ENCODE measurements at regions not wholly inside any gene's neighbourhood (a gene's known extent, or its start where the extent isn't known, plus 50 kb on each side); places are given as distances from the start of the nearest gene placed in this dataset.

DNA sequence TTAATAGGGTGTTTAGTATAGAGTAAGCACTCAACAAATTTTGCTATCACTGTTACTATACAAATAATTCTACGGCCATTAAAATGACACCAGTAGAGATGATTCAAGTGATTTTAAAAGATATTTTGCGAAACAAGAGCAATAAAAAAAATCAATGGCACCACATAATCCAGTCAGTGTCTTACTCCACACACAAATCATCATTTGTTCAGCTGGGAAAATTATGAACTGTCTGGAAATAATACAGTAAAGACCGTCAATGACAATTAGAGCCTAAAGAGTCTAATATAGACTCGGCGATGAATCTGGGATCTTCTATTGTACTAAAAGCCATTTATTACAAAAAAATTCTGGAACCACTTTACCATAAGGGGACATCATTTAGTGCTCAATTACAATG, 270.5 kb downstream of the ARRDC4 start:
- H3K27ac ChIP-seq = no peak overlapping the region
- H2AFZ ChIP-seq = no peak overlapping the region
- BruUV-seq (replicated peaks) = no TSS peak
- no peaks in the 10 kb centered on the region for H3K9me3 ChIP-seq (ENCODE audit: insufficient read depth, low read depth)
- ChIA-PET CTCF (no interaction called here), POLR2A (ENCODE audit: unreplicated experiment) (no interaction called here)
- TF ChIP-seq EZH2 (IDR thresholded peaks at IDR 0.05; ENCODE audit: low read depth) (no peak), CTCF (conservative IDR thresholded peaks at IDR 0.05) (no peak)
- intact Hi-C loops (cut with micrococcal nuclease; ENCODE audit: unreplicated experiment) = no loop called here
- H3K27me3 ChIP-seq (ENCODE audit: insufficient read depth, low read depth) = peaks cover 7% of the 10 kb centered on the region
- no peaks in the 10 kb centered on the region for H3F3A ChIP-seq (ENCODE audit: insufficient read depth, low read depth)
- no peak overlapping the region for H3K4me3 ChIP-seq
- H3K4me2 ChIP-seq = no peak overlapping the region
- no peaks in the 10 kb centered on the region; the same call in 1 of the 2 replicates for H4K20me1 ChIP-seq (ENCODE audit: insufficient read depth)
- no peak for DNase-seq
- no peaks in the 10 kb centered on the region for H3K79me2 ChIP-seq (ENCODE audit: low read depth)
- H3K36me3 ChIP-seq (ENCODE audit: low read depth) = no peaks in the 10 kb centered on the region
- H3K9me2 ChIP-seq (ENCODE audit: insufficient read depth) = no peaks in the 10 kb centered on the region
- no peaks in the 10 kb centered on the region for H3K4me1 ChIP-seq (replicated peaks; ENCODE audit: insufficient read depth)

- intact Hi-C loops (cut with micrococcal nuclease; ENCODE audit: unreplicated experiment) = no loop called here
- no peak for TF ChIP-seq EZH2 (IDR thresholded peaks at IDR 0.05; ENCODE audit: low read depth)
- no peak for TF ChIP-seq CTCF (conservative IDR thresholded peaks at IDR 0.05)
- no peak overlapping the region for H2AFZ ChIP-seq
Observed at GRCh38 chr15:98231696-98232440, 271.4 kb downstream of the ARRDC4 start.

GRCh38 chr15:98232761-98233160, 272.3 kb downstream of the ARRDC4 start:
- intact Hi-C loops (cut with micrococcal nuclease; ENCODE audit: unreplicated experiment) = no loop called here
- no peaks in the 10 kb centered on the region for H3K36me3 ChIP-seq (ENCODE audit: low read depth)
- H3K4me1 ChIP-seq (replicated peaks; ENCODE audit: insufficient read depth) = no peaks in the 10 kb centered on the region
- ChIA-PET POLR2A (ENCODE audit: unreplicated experiment) (no interaction called here), CTCF (no interaction called here)
- no peak overlapping the region for H2AFZ ChIP-seq
- no peak overlapping the region for H3K4me2 ChIP-seq
- TF ChIP-seq CTCF (conservative IDR thresholded peaks at IDR 0.05) (no peak), EZH2 (IDR thresholded peaks at IDR 0.05; ENCODE audit: low read depth) (no peak)
- peaks cover 7% of the 10 kb centered on the region for H3K27me3 ChIP-seq (ENCODE audit: insufficient read depth, low read depth)
- no peaks in the 10 kb centered on the region for H3K9me3 ChIP-seq (ENCODE audit: insufficient read depth, low read depth)
- H3K9me2 ChIP-seq (ENCODE audit: insufficient read depth) = no peaks in the 10 kb centered on the region
- DNase-seq = no peak
- BruUV-seq (replicated peaks) = no TSS peak
- no peak overlapping the region for H3K4me3 ChIP-seq
- no peaks in the 10 kb centered on the region; the same call in 1 of the 2 replicates for H4K20me1 ChIP-seq (ENCODE audit: insufficient read depth)
- no peaks in the 10 kb centered on the region for H3K79me2 ChIP-seq (ENCODE audit: low read depth)
- no peaks in the 10 kb centered on the region for H3F3A ChIP-seq (ENCODE audit: insufficient read depth, low read depth)
- no peak overlapping the region for H3K27ac ChIP-seq

More at GRCh38 chr15:98231696-98232440, 271.4 kb downstream of the ARRDC4 start:
- Histone ChIP-seq H3K27ac (no peak overlapping the region), H3K9me2 (ENCODE audit: insufficient read depth) (no peaks in the 10 kb centered on the region), H3K4me1 (replicated peaks; ENCODE audit: insufficient read depth) (no peaks in the 10 kb centered on the region), H3K79me2 (ENCODE audit: low read depth) (no peaks in the 10 kb centered on the region), H3K27me3 (ENCODE audit: insufficient read depth, low read depth) (peaks cover 7% of the 10 kb centered on the region), H3K4me3 (no peak overlapping the region), H3F3A (ENCODE audit: insufficient read depth, low read depth) (no peaks in the 10 kb centered on the region), H3K36me3 (ENCODE audit: low read depth) (no peaks in the 10 kb centered on the region), H3K9me3 (ENCODE audit: insufficient read depth, low read depth) (no peaks in the 10 kb centered on the region), H3K4me2 (no peak overlapping the region), H4K20me1 (ENCODE audit: insufficient read depth) (no peaks in the 10 kb centered on the region; the same call in 1 of the 2 replicates)
- BruUV-seq (replicated peaks) = no TSS peak
- DNase-seq = no peak
- POLR2A ChIA-PET (ENCODE audit: unreplicated experiment) = no interaction called here
- CTCF ChIA-PET = no interaction called here
